ENCODE measurements at regions not wholly inside any gene's neighbourhood (a gene's known extent, or its start where the extent isn't known, plus 50 kb on each side); places are given as distances from the start of the nearest gene placed in this dataset.

DNA sequence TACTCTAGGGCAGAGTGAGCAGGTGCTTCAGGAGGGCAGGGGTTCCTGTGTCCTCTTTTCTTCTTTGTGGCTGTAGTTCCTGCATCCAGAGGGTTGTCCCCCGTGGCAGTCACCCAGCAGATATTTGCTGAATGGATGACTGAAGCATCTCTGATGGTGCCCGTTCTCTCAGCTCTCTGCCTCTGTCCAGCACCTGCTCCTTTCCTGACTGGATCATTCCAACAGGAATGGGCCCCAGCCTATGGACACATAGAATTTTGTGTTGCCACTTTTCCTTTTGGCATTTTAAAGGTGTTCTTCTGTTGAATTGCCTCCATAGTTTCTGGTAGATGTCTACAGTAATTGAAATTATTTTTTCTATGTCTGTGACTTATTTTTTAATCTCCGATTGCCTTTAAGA is 372.5 kb upstream of the C1orf174 start:
- H3K9me2 ChIP-seq (replicated peaks; ENCODE audit: control insufficient read depth, low read length): no peaks in the 10 kb centered on the region
- no peaks in the 10 kb centered on the region for H3K79me2 ChIP-seq (ENCODE audit: control insufficient read depth, low read length)
- H3K9me3 ChIP-seq (ENCODE audit: control insufficient read depth, insufficient read depth, low read length): peaks cover 5% of the 10 kb centered on the region
- H3K4me3 ChIP-seq (ENCODE audit: low read length): no peak overlapping the region
- peaks cover 14% of the 10 kb centered on the region for H3K4me1 ChIP-seq (ENCODE audit: control insufficient read depth, low read length)
- no peaks in the 10 kb centered on the region for H3K27me3 ChIP-seq (ENCODE audit: control insufficient read depth, low read length)
- H3F3A ChIP-seq (ENCODE audit: control insufficient read depth, insufficient read depth): no peaks in the 10 kb centered on the region
- no peak overlapping the region for H3K4me2 ChIP-seq (ENCODE audit: low read length)
- no peak for TF ChIP-seq EZH2phosphoT487 (IDR thresholded peaks at IDR 0.05; ENCODE audit: borderline replicate concordance, low read length)
- H4K20me1 ChIP-seq (ENCODE audit: control insufficient read depth, insufficient read depth, low read depth, low read length): no peaks in the 10 kb centered on the region
- H3K27ac ChIP-seq (ENCODE audit: low read depth, low read length): no peak overlapping the region
- H3K36me3 ChIP-seq (ENCODE audit: control insufficient read depth, low read length): no peaks in the 10 kb centered on the region

DNA sequence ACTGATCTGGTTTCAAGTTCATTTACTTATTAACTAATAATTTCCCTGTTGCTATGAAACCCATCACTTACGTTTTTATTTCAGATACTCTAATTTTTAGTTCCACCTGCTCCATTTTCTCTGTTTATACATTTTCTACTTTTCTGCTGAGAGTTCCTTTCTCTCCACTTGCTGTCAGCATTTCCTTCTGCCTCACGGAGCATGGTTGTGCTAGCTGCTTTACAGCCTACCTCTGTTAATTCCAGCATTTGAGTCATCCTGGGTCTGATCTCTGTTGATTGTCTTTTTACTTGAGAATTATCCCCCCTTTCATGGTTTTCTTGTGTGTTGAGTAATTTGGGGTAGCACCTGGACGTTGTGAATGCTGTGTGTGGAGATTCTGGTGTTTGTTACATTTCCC is 373.2 kb upstream of the C1orf174 start:
- Histone ChIP-seq H3K27ac (ENCODE audit: low read depth, low read length) (no peak overlapping the region), H4K20me1 (ENCODE audit: control insufficient read depth, insufficient read depth, low read depth, low read length) (no peaks in the 10 kb centered on the region), H3K9me2 (replicated peaks; ENCODE audit: control insufficient read depth, low read length) (no peaks in the 10 kb centered on the region), H3K9me3 (ENCODE audit: control insufficient read depth, insufficient read depth, low read length) (peaks cover 12% of the 10 kb centered on the region), H3K27me3 (ENCODE audit: control insufficient read depth, low read length) (no peaks in the 10 kb centered on the region), H3K4me2 (ENCODE audit: low read length) (no peak overlapping the region), H3F3A (ENCODE audit: control insufficient read depth, insufficient read depth) (no peaks in the 10 kb centered on the region), H3K36me3 (ENCODE audit: control insufficient read depth, low read length) (no peaks in the 10 kb centered on the region), H3K79me2 (ENCODE audit: control insufficient read depth, low read length) (no peaks in the 10 kb centered on the region), H3K4me3 (ENCODE audit: low read length) (no peak overlapping the region), H3K4me1 (ENCODE audit: control insufficient read depth, low read length) (peaks cover 8% of the 10 kb centered on the region)
- TF ChIP-seq, protein P1, sequence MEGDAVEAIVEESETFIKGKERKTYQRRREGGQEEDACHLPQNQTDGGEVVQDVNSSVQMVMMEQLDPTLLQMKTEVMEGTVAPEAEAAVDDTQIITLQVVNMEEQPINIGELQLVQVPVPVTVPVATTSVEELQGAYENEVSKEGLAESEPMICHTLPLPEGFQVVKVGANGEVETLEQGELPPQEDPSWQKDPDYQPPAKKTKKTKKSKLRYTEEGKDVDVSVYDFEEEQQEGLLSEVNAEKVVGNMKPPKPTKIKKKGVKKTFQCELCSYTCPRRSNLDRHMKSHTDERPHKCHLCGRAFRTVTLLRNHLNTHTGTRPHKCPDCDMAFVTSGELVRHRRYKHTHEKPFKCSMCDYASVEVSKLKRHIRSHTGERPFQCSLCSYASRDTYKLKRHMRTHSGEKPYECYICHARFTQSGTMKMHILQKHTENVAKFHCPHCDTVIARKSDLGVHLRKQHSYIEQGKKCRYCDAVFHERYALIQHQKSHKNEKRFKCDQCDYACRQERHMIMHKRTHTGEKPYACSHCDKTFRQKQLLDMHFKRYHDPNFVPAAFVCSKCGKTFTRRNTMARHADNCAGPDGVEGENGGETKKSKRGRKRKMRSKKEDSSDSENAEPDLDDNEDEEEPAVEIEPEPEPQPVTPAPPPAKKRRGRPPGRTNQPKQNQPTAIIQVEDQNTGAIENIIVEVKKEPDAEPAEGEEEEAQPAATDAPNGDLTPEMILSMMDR (IDR thresholded peaks at IDR 0.05; ENCODE audit: low read depth, low read length, poor library complexity, severe bottlenecking): no peak
- TF ChIP-seq EZH2phosphoT487 (IDR thresholded peaks at IDR 0.05; ENCODE audit: borderline replicate concordance, low read length): no peak

DNA sequence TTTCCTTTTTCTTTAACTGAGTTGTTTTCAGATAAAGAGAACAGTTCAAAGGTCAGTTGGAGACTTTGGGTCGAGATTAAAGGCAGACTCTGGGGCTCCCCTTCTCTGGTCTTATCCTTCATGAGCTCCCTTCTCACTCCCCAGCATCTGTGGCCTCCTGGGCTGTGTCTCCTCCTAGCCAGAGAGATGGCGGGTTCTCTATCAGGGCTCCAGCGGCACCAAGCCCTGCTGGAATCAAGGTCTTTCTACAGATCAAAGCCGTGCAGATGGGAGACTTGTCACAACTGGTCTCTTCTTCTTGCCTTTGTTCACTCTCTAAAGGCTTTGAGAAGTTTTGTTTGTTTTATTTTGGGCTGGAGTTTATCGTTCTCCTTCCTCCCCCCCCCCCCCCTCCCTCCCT is 373.7 kb upstream of the C1orf174 start:
- H3K9me2 ChIP-seq (replicated peaks; ENCODE audit: control insufficient read depth, low read length): no peaks in the 10 kb centered on the region
- no peaks in the 10 kb centered on the region for H3K79me2 ChIP-seq (ENCODE audit: control insufficient read depth, low read length)
- H3K4me3 ChIP-seq (ENCODE audit: low read length): no peak overlapping the region
- H3K4me1 ChIP-seq (ENCODE audit: control insufficient read depth, low read length): peaks cover 8% of the 10 kb centered on the region
- H3K27me3 ChIP-seq (ENCODE audit: control insufficient read depth, low read length): no peaks in the 10 kb centered on the region
- no peaks in the 10 kb centered on the region for H4K20me1 ChIP-seq (ENCODE audit: control insufficient read depth, insufficient read depth, low read depth, low read length)
- no peaks in the 10 kb centered on the region for H3K36me3 ChIP-seq (ENCODE audit: control insufficient read depth, low read length)
- no peaks in the 10 kb centered on the region for H3F3A ChIP-seq (ENCODE audit: control insufficient read depth, insufficient read depth)
- H3K27ac ChIP-seq (ENCODE audit: low read depth, low read length): no peak overlapping the region
- H3K4me2 ChIP-seq (ENCODE audit: low read length): no peak overlapping the region
- no peak for TF ChIP-seq EZH2phosphoT487 (IDR thresholded peaks at IDR 0.05; ENCODE audit: borderline replicate concordance, low read length)
- TF ChIP-seq, protein P1 (IDR thresholded peaks at IDR 0.05; ENCODE audit: low read depth, low read length, poor library complexity, severe bottlenecking): no peak
- H3K9me3 ChIP-seq (ENCODE audit: control insufficient read depth, insufficient read depth, low read length): peaks cover 13% of the 10 kb centered on the region

DNA sequence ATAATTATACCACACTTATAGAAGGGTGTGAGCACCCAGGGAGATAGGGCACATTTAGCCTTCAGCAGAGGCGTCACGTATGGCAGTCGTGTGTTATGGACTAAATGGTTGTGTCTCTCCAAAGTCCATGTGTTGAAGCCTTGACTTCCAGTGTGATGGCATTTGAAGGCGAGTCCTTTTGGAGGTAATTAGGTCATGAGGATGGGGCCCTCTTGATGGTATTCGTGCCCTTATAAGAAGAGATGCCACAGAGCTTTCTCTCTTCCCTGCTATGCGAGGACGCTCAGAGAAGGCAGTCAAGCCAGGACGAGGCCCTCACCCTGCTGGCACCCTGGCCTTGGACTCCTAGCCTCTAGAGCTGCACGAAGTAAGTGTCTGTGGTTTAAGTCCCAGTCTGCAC is 375.0 kb upstream of the C1orf174 start:
- Histone ChIP-seq H3K9me2 (replicated peaks; ENCODE audit: control insufficient read depth, low read length) (no peaks in the 10 kb centered on the region), H3K36me3 (ENCODE audit: control insufficient read depth, low read length) (no peaks in the 10 kb centered on the region), H3K27me3 (ENCODE audit: control insufficient read depth, low read length) (no peaks in the 10 kb centered on the region), H3F3A (ENCODE audit: control insufficient read depth, insufficient read depth) (no peaks in the 10 kb centered on the region), H3K79me2 (ENCODE audit: control insufficient read depth, low read length) (no peaks in the 10 kb centered on the region), H3K4me3 (ENCODE audit: low read length) (no peak overlapping the region), H3K4me1 (ENCODE audit: control insufficient read depth, low read length) (peaks cover 8% of the 10 kb centered on the region), H4K20me1 (ENCODE audit: control insufficient read depth, insufficient read depth, low read depth, low read length) (no peaks in the 10 kb centered on the region), H3K27ac (ENCODE audit: low read depth, low read length) (no peak overlapping the region), H3K4me2 (ENCODE audit: low read length) (no peak overlapping the region), H3K9me3 (ENCODE audit: control insufficient read depth, insufficient read depth, low read length) (peaks cover 13% of the 10 kb centered on the region)
- TF ChIP-seq, protein P1 (IDR thresholded peaks at IDR 0.05; ENCODE audit: low read depth, low read length, poor library complexity, severe bottlenecking): no peak

Measured in DOHH2 (cell line).